Keratinocyte (primary cell): ENCODE measurements at regions not wholly inside any gene's neighbourhood (a gene's known extent, or its start where the extent isn't known, plus 50 kb on each side); places are given as distances from the start of the nearest gene placed in this dataset.

Experiments used
- CTCF ChIP-seq, 3 experiments: IDR thresholded peaks in 1 of 3; conservative IDR thresholded peaks in 1 of 3; optimal IDR thresholded peaks in 1 of 3; 2 replicates in 2 of 3; 3 replicates in 1 of 3; pipeline versions ENCODE3 to v1.5.1; 2011; ENCODE audit warnings: low read length in 3 of 3, mild to moderate bottlenecking in 3 of 3, moderate library complexity in 2 of 3, control low read depth in 1 of 3, inconsistent platforms in 1 of 3; ENCODE audit not compliant: insufficient read depth in 2 of 3; ENCODE audit errors: extremely low read depth in 1 of 3
- EZH2 ChIP-seq: IDR thresholded peaks from one replicate; pipeline ENCODE4 v1.6.1; 2012; ENCODE audit warnings: inconsistent platforms, mild to moderate bottlenecking, low read length, moderate library complexity

GRCh38 chr6:834190-834589 lies 141.3 kb upstream of the EXOC2 start:
- TF ChIP-seq CTCF (optimal IDR thresholded peaks at IDR 0.05 in 1 of 3, IDR thresholded peaks at IDR 0.05 in 1 of 3, conservative IDR thresholded peaks at IDR 0.05 in 1 of 3; ENCODE audit: extremely low read depth in 1 of 3, insufficient read depth in 2 of 3, low read length in 3 of 3) (no peak), EZH2 (no peak)
